ENCODE measurements at regions not wholly inside any gene's neighbourhood (a gene's known extent, or its start where the extent isn't known, plus 50 kb on each side); places are given as distances from the start of the nearest gene placed in this dataset.
"Not testable (repeated sequence)": the region's sequence is repeated elsewhere in the genome, so short reads cannot be mapped to it uniquely, and the experiment has no call there.

- in situ Hi-C loops (cut with HindIII; ENCODE audit: low pct_unique_long_range_greater_than_20kb, low sequenced_read_pairs), result no loop called here
- H3K27ac ChIP-seq (ENCODE audit: low read length), result no peak overlapping the region
- no peaks in the 10 kb centered on the region for H3K4me1 ChIP-seq (ENCODE audit: control insufficient read depth, insufficient read depth, low read length)
- TF ChIP-seq SIN3A (IDR thresholded peaks at IDR 0.05; ENCODE audit: borderline replicate concordance, insufficient read depth, low read depth, low read length) (no peak), TCF7L2 (IDR thresholded peaks at IDR 0.05; ENCODE audit: low read depth, low read length) (no peak), POLR2AphosphoS5 (IDR thresholded peaks at IDR 0.05; ENCODE audit: low read depth, low read length) (no peak)
- TF ChIP-seq, protein P1, sequence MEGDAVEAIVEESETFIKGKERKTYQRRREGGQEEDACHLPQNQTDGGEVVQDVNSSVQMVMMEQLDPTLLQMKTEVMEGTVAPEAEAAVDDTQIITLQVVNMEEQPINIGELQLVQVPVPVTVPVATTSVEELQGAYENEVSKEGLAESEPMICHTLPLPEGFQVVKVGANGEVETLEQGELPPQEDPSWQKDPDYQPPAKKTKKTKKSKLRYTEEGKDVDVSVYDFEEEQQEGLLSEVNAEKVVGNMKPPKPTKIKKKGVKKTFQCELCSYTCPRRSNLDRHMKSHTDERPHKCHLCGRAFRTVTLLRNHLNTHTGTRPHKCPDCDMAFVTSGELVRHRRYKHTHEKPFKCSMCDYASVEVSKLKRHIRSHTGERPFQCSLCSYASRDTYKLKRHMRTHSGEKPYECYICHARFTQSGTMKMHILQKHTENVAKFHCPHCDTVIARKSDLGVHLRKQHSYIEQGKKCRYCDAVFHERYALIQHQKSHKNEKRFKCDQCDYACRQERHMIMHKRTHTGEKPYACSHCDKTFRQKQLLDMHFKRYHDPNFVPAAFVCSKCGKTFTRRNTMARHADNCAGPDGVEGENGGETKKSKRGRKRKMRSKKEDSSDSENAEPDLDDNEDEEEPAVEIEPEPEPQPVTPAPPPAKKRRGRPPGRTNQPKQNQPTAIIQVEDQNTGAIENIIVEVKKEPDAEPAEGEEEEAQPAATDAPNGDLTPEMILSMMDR (IDR thresholded peaks at IDR 0.05), result no peak
- TF ChIP-seq, protein P2, sequence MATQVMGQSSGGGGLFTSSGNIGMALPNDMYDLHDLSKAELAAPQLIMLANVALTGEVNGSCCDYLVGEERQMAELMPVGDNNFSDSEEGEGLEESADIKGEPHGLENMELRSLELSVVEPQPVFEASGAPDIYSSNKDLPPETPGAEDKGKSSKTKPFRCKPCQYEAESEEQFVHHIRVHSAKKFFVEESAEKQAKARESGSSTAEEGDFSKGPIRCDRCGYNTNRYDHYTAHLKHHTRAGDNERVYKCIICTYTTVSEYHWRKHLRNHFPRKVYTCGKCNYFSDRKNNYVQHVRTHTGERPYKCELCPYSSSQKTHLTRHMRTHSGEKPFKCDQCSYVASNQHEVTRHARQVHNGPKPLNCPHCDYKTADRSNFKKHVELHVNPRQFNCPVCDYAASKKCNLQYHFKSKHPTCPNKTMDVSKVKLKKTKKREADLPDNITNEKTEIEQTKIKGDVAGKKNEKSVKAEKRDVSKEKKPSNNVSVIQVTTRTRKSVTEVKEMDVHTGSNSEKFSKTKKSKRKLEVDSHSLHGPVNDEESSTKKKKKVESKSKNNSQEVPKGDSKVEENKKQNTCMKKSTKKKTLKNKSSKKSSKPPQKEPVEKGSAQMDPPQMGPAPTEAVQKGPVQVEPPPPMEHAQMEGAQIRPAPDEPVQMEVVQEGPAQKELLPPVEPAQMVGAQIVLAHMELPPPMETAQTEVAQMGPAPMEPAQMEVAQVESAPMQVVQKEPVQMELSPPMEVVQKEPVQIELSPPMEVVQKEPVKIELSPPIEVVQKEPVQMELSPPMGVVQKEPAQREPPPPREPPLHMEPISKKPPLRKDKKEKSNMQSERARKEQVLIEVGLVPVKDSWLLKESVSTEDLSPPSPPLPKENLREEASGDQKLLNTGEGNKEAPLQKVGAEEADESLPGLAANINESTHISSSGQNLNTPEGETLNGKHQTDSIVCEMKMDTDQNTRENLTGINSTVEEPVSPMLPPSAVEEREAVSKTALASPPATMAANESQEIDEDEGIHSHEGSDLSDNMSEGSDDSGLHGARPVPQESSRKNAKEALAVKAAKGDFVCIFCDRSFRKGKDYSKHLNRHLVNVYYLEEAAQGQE (IDR thresholded peaks at IDR 0.05; ENCODE audit: insufficient read depth in 1 of 2, low read depth in 2 of 2, low read length in 1 of 2), result no peak
- intact Hi-C loops (cut with micrococcal nuclease; ENCODE audit: unreplicated experiment), result no loop called here
- ChIA-PET POLR2A (no interaction called here), CTCF (no interaction called here)
- H3K27me3 ChIP-seq (ENCODE audit: control insufficient read depth, insufficient read depth, low read length), result no peaks in the 10 kb centered on the region
- ATAC-seq, result no peak
- H3K4me3 ChIP-seq (ENCODE audit: low read depth in 2 of 2, low read length in 2 of 2), result no peak overlapping the region
- no peak for DNase-seq (ENCODE audit: low read depth, low spot score)
- no TSS peak for BruUV-seq (replicated peaks)
- H3K36me3 ChIP-seq (ENCODE audit: control insufficient read depth, insufficient read depth, low read length), result no peaks in the 10 kb centered on the region
- no peaks in the 10 kb centered on the region for H3K9me3 ChIP-seq (ENCODE audit: control insufficient read depth, insufficient read depth, low read depth, low read length)
Measured at GRCh38 chr2:17194083-17194482, 324.2 kb downstream of the RAD51AP2 start.

DNA sequence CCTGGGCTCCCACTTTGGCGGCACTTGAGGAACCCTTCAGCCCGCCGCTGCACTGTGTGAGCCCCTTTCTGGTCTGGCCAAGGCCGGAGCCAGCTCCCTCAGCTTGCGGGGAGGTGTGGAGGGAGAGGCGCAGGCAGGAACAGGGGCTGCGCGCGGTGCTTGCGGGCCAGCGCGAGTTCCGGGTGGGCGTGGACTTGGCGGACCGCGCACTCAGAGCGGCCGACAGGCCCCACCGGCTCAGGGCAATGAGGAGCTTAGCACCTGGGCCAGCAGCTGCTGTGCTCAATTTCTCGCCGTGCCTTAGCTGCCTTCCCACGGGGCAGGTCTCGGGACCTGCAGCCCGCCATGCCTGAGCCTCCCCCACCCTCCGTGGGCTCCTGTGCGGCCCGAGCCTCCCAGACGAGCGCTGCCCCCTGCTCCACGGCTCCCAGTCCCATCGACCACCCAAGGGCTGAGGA, 324.8 kb downstream of the RAD51AP2 start:
- ATAC-seq; CTCF ChIA-PET; BruUV-seq (replicated peaks): not testable (repeated sequence)

GRCh38 chr2:17191223-17191622, 327.0 kb downstream of the RAD51AP2 start:
- DNase-seq (ENCODE audit: low read depth, low spot score), result no peak
- POLR2A ChIA-PET, result no interaction called here
- no peaks in the 10 kb centered on the region for H3K4me1 ChIP-seq (ENCODE audit: control insufficient read depth, insufficient read depth, low read length)
- no peak overlapping the region for H3K27ac ChIP-seq (ENCODE audit: low read length)
- intact Hi-C loops (cut with micrococcal nuclease; ENCODE audit: unreplicated experiment) (no loop called here), in situ Hi-C loops (cut with HindIII; ENCODE audit: low pct_unique_long_range_greater_than_20kb, low sequenced_read_pairs) (no loop called here)
- ATAC-seq, result no peak
- H3K27me3 ChIP-seq (ENCODE audit: control insufficient read depth, insufficient read depth, low read length), result no peaks in the 10 kb centered on the region
- CTCF ChIA-PET, result no interaction called here
- no TSS peak for BruUV-seq (replicated peaks)
- H3K36me3 ChIP-seq (ENCODE audit: control insufficient read depth, insufficient read depth, low read length), result no peaks in the 10 kb centered on the region
- no peak overlapping the region for H3K4me3 ChIP-seq (ENCODE audit: low read depth in 2 of 2, low read length in 2 of 2)
- H3K9me3 ChIP-seq (ENCODE audit: control insufficient read depth, insufficient read depth, low read depth, low read length), result no peaks in the 10 kb centered on the region
- TF ChIP-seq TCF7L2 (IDR thresholded peaks at IDR 0.05; ENCODE audit: low read depth, low read length), result no peak
- TF ChIP-seq, protein P1 (IDR thresholded peaks at IDR 0.05), result no peak

More for the DNA sequence above, 324.8 kb downstream of the RAD51AP2 start:
- POLR2A ChIA-PET; H3K4me1 ChIP-seq (ENCODE audit: control insufficient read depth, insufficient read depth, low read length); H3K27me3 ChIP-seq (ENCODE audit: control insufficient read depth, insufficient read depth, low read length); H3K4me3 ChIP-seq (ENCODE audit: low read depth in 2 of 2, low read length in 2 of 2); H3K36me3 ChIP-seq (ENCODE audit: control insufficient read depth, insufficient read depth, low read length); intact Hi-C loops (cut with micrococcal nuclease; ENCODE audit: unreplicated experiment); in situ Hi-C loops (cut with HindIII; ENCODE audit: low pct_unique_long_range_greater_than_20kb, low sequenced_read_pairs); H3K27ac ChIP-seq (ENCODE audit: low read length); DNase-seq (ENCODE audit: low read depth, low spot score); H3K9me3 ChIP-seq (ENCODE audit: control insufficient read depth, insufficient read depth, low read depth, low read length): not testable (repeated sequence)

Data from Panc1 (cell line).